Colon (tissue), 2 donors: ENCODE measurements at regions not wholly inside any gene's neighbourhood (a gene's known extent, or its start where the extent isn't known, plus 50 kb on each side); places are given as distances from the start of the nearest gene placed in this dataset.

ENCODE experiments used
- FAIRE-seq: peaks from 2 replicates; lab custom pipeline; 2012; peaks lifted over from hg19 to GRCh38; lab: Jason Lieb, UNC
- donor health status: control.
- donor health status: control.

- FAIRE-seq, result no peak
These were observed 55.1 kb upstream of the NBEA start for GRCh38 chr13:34886987-34887386.
